IMR-90 (cell line): ENCODE measurements at regions not wholly inside any gene's neighbourhood (a gene's known extent, or its start where the extent isn't known, plus 50 kb on each side); places are given as distances from the start of the nearest gene placed in this dataset.

Experiments used
- ATAC-seq: fragments of 200-7000 bp; cut with Tn5 transposase; 2 replicates; pipeline ENCODE4 v1.9.1; 2020; ENCODE audit warnings: low read depth, mild to moderate bottlenecking, moderate library complexity
- BruUV-seq: library from RNA; stranded (reverse); fragments of 400-500 nt; replicated peaks from 2 replicates; lab custom pipeline; 2021; lab: Mats Ljungman, UMichigan
- CTCF ChIA-PET: fragments of 300-600 bp; formaldehyde crosslinking; extraction: SDS; loops from one replicate; lab custom pipeline; 2021; ENCODE audit warnings: antibody characterized with exemption; lab: Yijun Ruan, JAX
- POLR2A ChIA-PET: fragments of 300-600 bp; sonication (Branson Sonifier 250); formaldehyde crosslinking; loops from one replicate; lab custom pipeline; 2022; ENCODE audit warnings: antibody characterized with exemption; ENCODE audit not compliant: unreplicated experiment; lab: Charles Lee
- DNase-seq: peaks from one replicate; pipeline ENCODE4 v3.0.0; 2013
- H2AFZ ChIP-seq: replicated peaks from 2 replicates; pipeline ENCODE3; 2013; ENCODE audit warnings: low read length, mild to moderate bottlenecking; ENCODE audit not compliant: poor library complexity
- H2AK5ac ChIP-seq: 2 replicates; pipeline ENCODE4 v1.6.1; 2013; ENCODE audit warnings: low read depth, low read length, inconsistent platforms
- H2AK9ac ChIP-seq: replicated peaks from 2 replicates; pipeline ENCODE3; 2013; ENCODE audit warnings: mild to moderate bottlenecking, low read depth, low read length, moderate library complexity; ENCODE audit not compliant: poor library complexity
- H2BK120ac ChIP-seq: 2 replicates; pipeline ENCODE4 v1.6.1; 2013; ENCODE audit warnings: low read depth, low read length, inconsistent platforms
- H2BK15ac ChIP-seq: 3 replicates; pipeline ENCODE4 v1.6.1; 2013; ENCODE audit warnings: low read depth, low read length, inconsistent platforms
- H2BK20ac ChIP-seq: 2 replicates; pipeline ENCODE4 v1.6.1; 2013; ENCODE audit warnings: low read depth, mild to moderate bottlenecking, inconsistent platforms, low read length, moderate library complexity
- H2BK5ac ChIP-seq: 2 replicates; pipeline ENCODE4 v1.6.1; 2013; ENCODE audit warnings: mild to moderate bottlenecking, low read depth, low read length, inconsistent platforms; ENCODE audit not compliant: poor library complexity, severe bottlenecking
- H3K14ac ChIP-seq: replicated peaks from 2 replicates; pipeline ENCODE4 v1.6.1; 2013; ENCODE audit warnings: low read depth, low read length, inconsistent platforms
- H3K18ac ChIP-seq: 2 replicates; pipeline ENCODE4 v1.6.1; 2013; ENCODE audit warnings: low read depth, low read length, control low read depth
- H3K23ac ChIP-seq: 2 replicates; pipeline ENCODE4 v1.6.1; 2013; ENCODE audit warnings: low read depth, low read length, inconsistent platforms
- H3K27ac ChIP-seq: 2 replicates; pipeline ENCODE4 v1.5.1; 2013; ENCODE audit warnings: mild to moderate bottlenecking, control low read depth, low read length; ENCODE audit not compliant: insufficient read depth
- H3K27me3 ChIP-seq: 2 replicates; pipeline ENCODE4 v1.6.1; 2013; ENCODE audit warnings: low read length; ENCODE audit not compliant: control insufficient read depth, insufficient read depth
- H3K36me3 ChIP-seq: 2 replicates; pipeline ENCODE4 v1.6.1; 2013; ENCODE audit warnings: low read length, mixed read lengths; ENCODE audit not compliant: control insufficient read depth, insufficient read depth
- H3K4ac ChIP-seq: 2 replicates; pipeline ENCODE4 v1.6.1; 2013; ENCODE audit warnings: low read depth, low read length, inconsistent platforms
- H3K4me1 ChIP-seq: 2 replicates; pipeline ENCODE4 v1.6.1; 2013; ENCODE audit warnings: low read length, mixed read lengths; ENCODE audit not compliant: control insufficient read depth, insufficient read depth
- H3K4me2 ChIP-seq: 2 replicates; pipeline ENCODE4 v1.6.1; 2013; ENCODE audit warnings: low read depth, mild to moderate bottlenecking, control low read depth, low read length, moderate library complexity
- H3K4me3 ChIP-seq: 2 replicates; pipeline ENCODE4 v1.5.1; 2013; ENCODE audit warnings: low read depth, mild to moderate bottlenecking, control low read depth, low read length, moderate library complexity; ENCODE audit not compliant: insufficient read depth
- H3K56ac ChIP-seq: 2 replicates; pipeline ENCODE4 v1.6.1; 2013; ENCODE audit warnings: low read length, inconsistent platforms; ENCODE audit not compliant: insufficient read depth; ENCODE audit errors: extremely low read depth
- H3K79me1 ChIP-seq, 2 experiments: 2 replicates each; pipeline ENCODE4 v1.6.1; 2013; ENCODE audit warnings: low read length in 2 of 2, inconsistent platforms in 1 of 2, low read depth in 1 of 2
- H3K9ac ChIP-seq: 2 replicates; pipeline ENCODE4 v1.6.1; 2013; ENCODE audit warnings: low read depth, low read length, control low read depth
- H3K9me1 ChIP-seq: 2 replicates; pipeline ENCODE4 v1.6.1; 2013; ENCODE audit warnings: low read length, inconsistent platforms; ENCODE audit not compliant: insufficient read depth
- H3K9me3 ChIP-seq: 2 replicates; pipeline ENCODE4 v1.6.1; 2013; ENCODE audit warnings: low read length; ENCODE audit not compliant: control insufficient read depth, insufficient read depth
- H4K20me1 ChIP-seq: 2 replicates; pipeline ENCODE4 v1.6.1; 2013; ENCODE audit warnings: low read length, inconsistent platforms; ENCODE audit not compliant: insufficient read depth
- H4K5ac ChIP-seq: 2 replicates; pipeline ENCODE4 v1.6.1; 2013; ENCODE audit warnings: mild to moderate bottlenecking, low read depth, low read length, control low read depth
- H4K8ac ChIP-seq, 2 experiments: 2 replicates each; pipeline ENCODE4 v1.6.1; 2013; ENCODE audit warnings: low read depth in 2 of 2, low read length in 2 of 2, control low read depth in 1 of 2, inconsistent platforms in 1 of 2
- H4K91ac ChIP-seq: 2 replicates; pipeline ENCODE4 v1.6.1; 2013; ENCODE audit warnings: low read depth, low read length, inconsistent platforms; ENCODE audit not compliant: insufficient read depth
- MAFK ChIP-seq: IDR thresholded peaks from 2 replicates; pipeline ENCODE4 v1.6.1; 2012; ENCODE audit warnings: low read depth, low read length, improper control_type of control experiment
- RAD21 ChIP-seq: IDR thresholded peaks from 2 replicates; pipeline ENCODE4 v1.6.1; 2012; ENCODE audit warnings: low read length, improper control_type of control experiment
- WGBS, 2 experiments: methylation state at CpG; one replicate each; pipeline versions ENCODE4 v1.1.5 to v1.1.7; 2013; ENCODE audit warnings: missing lambda C conversion rate in 2 of 2; ENCODE audit not compliant: insufficient read length in 1 of 2; ENCODE audit errors: extremely low coverage in 2 of 2; 5-methylcytosine and 5-hydroxymethylcytosine counted together
- dilution Hi-C: fragments of 300-500 bp; cut with HindIII; formaldehyde crosslinking; loops from one replicate; pipeline ENCODE4 v1.14.3; 2018; ENCODE audit warnings: low sequenced_read_pairs; ENCODE audit not compliant: unreplicated experiment
- in situ Hi-C: fragments of 300-500 bp; cut with MboI; formaldehyde crosslinking; loops from 3 replicates; pipeline ENCODE4 v1.14.3; 2019; ENCODE audit warnings: low sequenced_read_pairs, inconsistent platforms, mixed read lengths
- intact Hi-C: fragments of 100-400 bp; cut with micrococcal nuclease; formaldehyde crosslinking; loops from 2 replicates; pipeline ENCODE4 v1.10.0; 2022

DNA sequence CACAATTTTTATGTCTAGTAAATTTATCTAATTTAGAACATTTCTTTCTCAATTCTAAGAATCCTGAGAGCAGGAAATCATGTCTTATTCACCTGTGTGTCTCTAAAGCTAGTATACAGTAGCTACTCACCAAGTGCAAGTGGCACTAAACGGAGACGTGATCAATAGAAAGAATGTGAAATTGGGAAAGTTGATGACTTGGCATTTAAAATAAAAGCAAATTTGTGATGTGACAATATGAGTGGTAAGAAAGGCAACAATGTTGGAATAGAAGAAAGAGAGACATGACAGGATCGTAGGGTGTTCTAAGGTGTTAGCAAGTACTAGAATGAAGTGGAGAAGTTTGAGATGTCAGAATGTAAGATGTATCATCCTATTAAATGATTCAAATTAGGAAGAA, 725.9 kb downstream of the BCKDHB start:
- H3K14ac ChIP-seq = no peak overlapping the region
- no peak for ATAC-seq
- H2BK20ac ChIP-seq = no peak overlapping the region
- no peak overlapping the region for H3K4me2 ChIP-seq
- H2AK5ac ChIP-seq = no peak overlapping the region
- H3K36me3 ChIP-seq = no peaks in the 10 kb centered on the region
- H2BK120ac ChIP-seq = no peak overlapping the region
- H3K4ac ChIP-seq = no peak overlapping the region
- intact Hi-C loops (no loop called here), dilution Hi-C loops (no loop called here), in situ Hi-C loops (no loop called here)
- no peak overlapping the region for H4K91ac ChIP-seq
- ChIA-PET POLR2A (no interaction called here), CTCF (no interaction called here)
- BruUV-seq = no TSS peak
- H3K9me3 ChIP-seq = no peaks in the 10 kb centered on the region
- H3K4me1 ChIP-seq = no peaks in the 10 kb centered on the region
- no peak overlapping the region for H4K5ac ChIP-seq
- H2AK9ac ChIP-seq = no peak overlapping the region
- H2BK5ac ChIP-seq = no peak overlapping the region
- no peak overlapping the region for H3K23ac ChIP-seq
- WGBS, 2 experiments = 86% methylated on average over 2 of the region's 3 CpGs; no CpG with 5 or more reads in 1 of the 2 experiments
- no peak overlapping the region for H3K56ac ChIP-seq
- no peak overlapping the region for H3K4me3 ChIP-seq
- no peak overlapping the region for H3K27ac ChIP-seq
- H3K27me3 ChIP-seq = no peaks in the 10 kb centered on the region
- no peak overlapping the region for H3K9ac ChIP-seq
- TF ChIP-seq MAFK (peak; percentile 84), RAD21 (no peak)
- H2AFZ ChIP-seq = no peak overlapping the region
- H3K79me1 ChIP-seq = no peaks in the 10 kb centered on the region
- no peaks in the 10 kb centered on the region for H3K9me1 ChIP-seq
- no peak overlapping the region for H4K8ac ChIP-seq
- no peak overlapping the region for H3K18ac ChIP-seq
- no peak overlapping the region for H2BK15ac ChIP-seq
- DNase-seq = no peak
- H4K20me1 ChIP-seq = no peaks in the 10 kb centered on the region
